ENCODE measurements at regions not wholly inside any gene's neighbourhood (a gene's known extent, or its start where the extent isn't known, plus 50 kb on each side); places are given as distances from the start of the nearest gene placed in this dataset.

DNA sequence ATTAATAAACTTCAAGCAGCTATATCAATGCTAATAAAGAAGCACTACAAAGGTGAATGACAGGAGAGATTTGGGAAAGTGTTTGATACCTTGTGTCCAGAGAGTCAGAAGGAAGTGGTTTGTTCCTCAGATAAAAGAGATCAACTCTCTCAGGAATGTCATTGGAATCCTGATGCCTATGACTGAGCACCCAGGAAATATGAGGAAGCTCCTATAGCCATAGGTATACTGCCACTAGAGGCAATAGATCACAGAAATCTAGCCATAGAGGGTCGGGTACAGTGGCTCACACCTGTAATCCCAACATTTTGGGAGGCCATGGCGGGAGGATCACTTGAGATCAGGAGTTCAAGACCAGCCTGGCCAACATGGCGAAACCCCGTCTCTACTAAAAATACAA lies 612.6 kb downstream of the DACH1 start:
- Histone ChIP-seq H3K9me3 (no peaks in the 10 kb centered on the region), H3K4me1 (no peaks in the 10 kb centered on the region), H3K36me3 (ENCODE audit: insufficient read depth in 1 of 2, low read depth in 1 of 2) (no peaks in the 10 kb centered on the region), H3K27me3 (ENCODE audit: insufficient read depth in 3 of 3, low read length in 2 of 3) (no peaks in the 10 kb centered on the region), H3K27ac (no peak overlapping the region), H3K4me3 (no peak overlapping the region)
- TF ChIP-seq, protein P1, sequence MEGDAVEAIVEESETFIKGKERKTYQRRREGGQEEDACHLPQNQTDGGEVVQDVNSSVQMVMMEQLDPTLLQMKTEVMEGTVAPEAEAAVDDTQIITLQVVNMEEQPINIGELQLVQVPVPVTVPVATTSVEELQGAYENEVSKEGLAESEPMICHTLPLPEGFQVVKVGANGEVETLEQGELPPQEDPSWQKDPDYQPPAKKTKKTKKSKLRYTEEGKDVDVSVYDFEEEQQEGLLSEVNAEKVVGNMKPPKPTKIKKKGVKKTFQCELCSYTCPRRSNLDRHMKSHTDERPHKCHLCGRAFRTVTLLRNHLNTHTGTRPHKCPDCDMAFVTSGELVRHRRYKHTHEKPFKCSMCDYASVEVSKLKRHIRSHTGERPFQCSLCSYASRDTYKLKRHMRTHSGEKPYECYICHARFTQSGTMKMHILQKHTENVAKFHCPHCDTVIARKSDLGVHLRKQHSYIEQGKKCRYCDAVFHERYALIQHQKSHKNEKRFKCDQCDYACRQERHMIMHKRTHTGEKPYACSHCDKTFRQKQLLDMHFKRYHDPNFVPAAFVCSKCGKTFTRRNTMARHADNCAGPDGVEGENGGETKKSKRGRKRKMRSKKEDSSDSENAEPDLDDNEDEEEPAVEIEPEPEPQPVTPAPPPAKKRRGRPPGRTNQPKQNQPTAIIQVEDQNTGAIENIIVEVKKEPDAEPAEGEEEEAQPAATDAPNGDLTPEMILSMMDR (IDR thresholded peaks at IDR 0.05), result no peak
- intact Hi-C loops (cut with DNase I), result no loop called here
- no peak for DNase-seq
- ATAC-seq, result no peak
- 88 to 96% (median 94%) methylated on average over 4 of the region's 4 CpGs for WGBS, 3 donors

DNA sequence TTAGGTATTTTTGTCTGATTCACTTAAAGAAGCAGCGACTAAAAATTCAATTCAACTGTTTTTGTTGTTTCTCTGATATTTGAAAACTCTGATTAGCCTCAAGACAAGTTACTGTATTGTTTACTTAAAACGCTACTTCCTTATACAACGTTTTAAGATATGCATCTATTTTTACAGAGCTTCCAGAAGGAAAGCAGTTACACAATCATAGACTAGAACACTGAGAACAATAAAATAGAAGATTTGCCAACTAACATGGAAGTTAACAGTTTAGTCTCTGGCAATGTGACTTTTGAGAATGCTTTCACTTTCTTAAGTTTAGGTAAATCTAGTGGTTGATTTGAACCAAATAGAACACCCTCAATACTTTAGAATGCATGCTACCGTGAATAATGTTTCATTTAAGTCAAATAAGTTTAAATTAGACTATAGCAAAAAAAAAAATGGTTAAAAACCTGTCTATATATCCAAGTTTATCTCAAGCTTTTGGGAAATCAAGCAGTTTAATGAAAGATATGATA lies 614.8 kb downstream of the DACH1 start:
- Histone ChIP-seq H3K4me3 (no peak overlapping the region), H3K9me3 (no peaks in the 10 kb centered on the region), H3K36me3 (ENCODE audit: insufficient read depth in 1 of 2, low read depth in 1 of 2) (no peaks in the 10 kb centered on the region), H3K4me1 (no peaks in the 10 kb centered on the region), H3K27me3 (ENCODE audit: insufficient read depth in 3 of 3, low read length in 2 of 3) (no peaks in the 10 kb centered on the region), H3K27ac (peak overlapping the region; percentile 27)
- no peak for ATAC-seq
- 44 to 50% (median 47%) methylated on average over 4 of the region's 4 CpGs for WGBS, 3 donors
- intact Hi-C loops (cut with DNase I), result no loop called here
- no peak for DNase-seq
- TF ChIP-seq, protein P1 (IDR thresholded peaks at IDR 0.05), result no peak

DNA sequence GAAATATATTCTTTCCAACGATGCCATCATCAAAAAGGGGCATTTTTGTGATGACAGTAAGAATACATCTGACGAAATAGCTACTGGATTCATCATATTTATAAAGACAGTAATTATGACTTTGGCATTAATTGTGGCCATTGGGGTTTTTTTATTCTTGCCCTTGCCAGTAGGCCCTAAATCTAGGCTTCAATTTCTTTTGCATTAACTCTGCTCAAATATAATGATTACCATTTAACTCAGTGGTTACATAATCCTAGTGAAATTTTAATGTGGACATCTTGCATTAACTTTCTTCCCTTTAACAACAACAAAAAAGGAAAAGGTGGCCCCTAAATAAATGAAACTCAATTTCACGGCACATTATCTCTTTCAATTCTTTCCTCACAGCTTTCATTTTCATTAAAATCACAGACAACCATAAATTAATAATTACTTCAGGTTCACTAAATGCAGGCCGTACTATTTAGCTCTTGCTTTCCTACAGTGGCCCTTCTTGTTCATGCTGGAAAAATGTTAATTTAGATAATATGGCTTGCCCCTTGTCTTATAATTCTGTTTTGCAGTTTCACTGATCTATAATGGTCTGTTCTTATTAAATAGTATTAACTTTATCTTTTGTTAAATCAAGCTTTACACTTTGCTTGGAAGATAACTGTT lies 615.6 kb downstream of the DACH1 start:
- Histone ChIP-seq H3K36me3 (ENCODE audit: insufficient read depth in 1 of 2, low read depth in 1 of 2) (no peaks in the 10 kb centered on the region), H3K27ac (no peak overlapping the region), H3K9me3 (no peaks in the 10 kb centered on the region), H3K4me1 (no peaks in the 10 kb centered on the region), H3K27me3 (ENCODE audit: insufficient read depth in 3 of 3, low read length in 2 of 3) (no peaks in the 10 kb centered on the region), H3K4me3 (no peak overlapping the region)
- intact Hi-C loops (cut with DNase I), result no loop called here
- ATAC-seq (no peak), DNase-seq (no peak)
- TF ChIP-seq, protein P1 (IDR thresholded peaks at IDR 0.05), result no peak
- WGBS, 3 donors, result 46 to 64% (median 46%) methylated on average over 4 of the region's 4 CpGs

DNA sequence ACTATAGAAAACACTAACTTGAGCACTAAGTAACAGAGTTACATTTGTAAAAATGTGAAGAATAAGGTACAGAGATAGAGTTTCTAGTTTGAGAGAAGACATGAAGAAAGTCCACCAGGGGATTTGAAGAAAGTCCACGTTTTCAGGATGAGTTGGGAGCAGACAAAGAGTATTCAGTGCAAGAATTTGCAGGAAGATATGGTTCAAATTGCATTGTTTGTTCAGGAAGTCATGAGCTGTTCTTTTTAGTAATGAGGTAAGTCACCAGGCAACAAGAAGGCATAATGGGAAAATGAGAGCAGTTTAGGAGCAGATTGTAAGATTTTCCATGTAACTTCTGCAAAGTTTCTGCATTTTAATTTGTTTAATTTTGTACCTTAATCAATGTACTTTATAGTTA lies 618.0 kb downstream of the DACH1 start:
- no peaks in the 10 kb centered on the region for H3K9me3 ChIP-seq
- H3K27me3 ChIP-seq (ENCODE audit: insufficient read depth in 3 of 3, low read length in 2 of 3), result no peaks in the 10 kb centered on the region
- no peak for ATAC-seq
- H3K4me3 ChIP-seq, result no peak overlapping the region
- DNase-seq, result no peak
- H3K4me1 ChIP-seq, result no peaks in the 10 kb centered on the region
- H3K36me3 ChIP-seq (ENCODE audit: insufficient read depth in 1 of 2, low read depth in 1 of 2), result no peaks in the 10 kb centered on the region
- H3K27ac ChIP-seq, result no peak overlapping the region
- TF ChIP-seq, protein P1 (IDR thresholded peaks at IDR 0.05), result no peak
- 8 to 21% (median 11%) methylated on average over 1 of the region's 1 CpG for WGBS, 3 donors
- intact Hi-C loops (cut with DNase I), result no loop called here

DNA sequence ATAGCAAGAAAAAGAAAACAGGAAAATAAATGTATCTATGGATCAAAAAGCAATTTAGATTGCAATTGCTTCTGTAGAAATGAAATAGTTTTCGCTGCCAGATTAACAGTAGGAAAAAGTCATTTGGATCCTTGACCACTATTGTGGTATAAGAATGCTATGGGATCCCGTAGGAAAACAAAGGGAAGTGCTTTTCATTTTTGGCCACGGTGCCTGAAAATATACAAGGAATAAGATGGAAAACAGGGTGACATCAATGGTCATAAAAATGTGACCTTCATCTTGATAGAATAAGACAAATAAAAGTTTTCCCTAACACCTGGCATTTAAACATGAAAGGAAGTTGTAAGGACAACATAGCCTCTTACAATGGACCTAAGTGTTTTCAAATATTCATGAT lies 622.8 kb downstream of the DACH1 start:
- TF ChIP-seq, protein P1 (IDR thresholded peaks at IDR 0.05), result no peak
- ATAC-seq (no peak), DNase-seq (no peak)
- H3K27me3 ChIP-seq (ENCODE audit: insufficient read depth in 3 of 3, low read length in 2 of 3), result no peaks in the 10 kb centered on the region
- H3K4me3 ChIP-seq, result no peak overlapping the region
- no peaks in the 10 kb centered on the region for H3K9me3 ChIP-seq
- H3K36me3 ChIP-seq (ENCODE audit: insufficient read depth in 1 of 2, low read depth in 1 of 2), result no peaks in the 10 kb centered on the region
- WGBS, 3 donors, result 45 to 59% (median 49%) methylated on average over 3 of the region's 3 CpGs
- no peaks in the 10 kb centered on the region for H3K4me1 ChIP-seq
- H3K27ac ChIP-seq, result no peak overlapping the region
- intact Hi-C loops (cut with DNase I), result no loop called here
